Neural progenitor cell (in vitro differentiated cells): ENCODE measurements at regions not wholly inside any gene's neighbourhood (a gene's known extent, or its start where the extent isn't known, plus 50 kb on each side); places are given as distances from the start of the nearest gene placed in this dataset.

ENCODE experiments used
- EZH2 ChIP-seq: fragments of 200-600 bp; sonication (generic); IDR thresholded peaks from 2 replicates; pipeline ENCODE4 v1.6.1; 2017; ENCODE audit warnings: antibody characterized with exemption, mild to moderate bottlenecking, moderate library complexity
- TF ChIP-seq, protein P1 (sequence below): fragments of 200-600 bp; sonication (generic); IDR thresholded peaks from 2 replicates; pipeline ENCODE4 v1.5.1; 2017; ENCODE audit warnings: antibody characterized with exemption, mild to moderate bottlenecking

DNA sequence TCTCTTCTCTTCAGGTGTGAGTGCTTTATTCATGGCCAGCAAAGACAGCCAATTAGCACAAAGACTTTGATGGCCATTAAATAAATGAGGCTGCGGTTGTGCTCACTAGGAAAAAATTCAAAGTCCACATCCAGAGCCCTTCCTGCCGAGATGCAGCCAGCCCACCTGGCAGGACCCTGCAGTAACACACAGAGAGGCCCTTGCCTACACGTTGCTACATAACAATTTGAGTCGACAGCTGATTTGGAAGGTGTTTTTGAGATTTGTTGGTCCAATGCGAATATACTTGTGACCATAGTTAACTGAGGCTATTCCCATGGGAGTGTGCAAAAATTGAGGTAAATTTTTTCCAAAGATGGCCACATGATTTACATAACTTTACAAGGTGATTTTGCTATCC, 605.4 kb upstream of the HTR1E start:
- no peak for TF ChIP-seq EZH2
- TF ChIP-seq, protein P1, sequence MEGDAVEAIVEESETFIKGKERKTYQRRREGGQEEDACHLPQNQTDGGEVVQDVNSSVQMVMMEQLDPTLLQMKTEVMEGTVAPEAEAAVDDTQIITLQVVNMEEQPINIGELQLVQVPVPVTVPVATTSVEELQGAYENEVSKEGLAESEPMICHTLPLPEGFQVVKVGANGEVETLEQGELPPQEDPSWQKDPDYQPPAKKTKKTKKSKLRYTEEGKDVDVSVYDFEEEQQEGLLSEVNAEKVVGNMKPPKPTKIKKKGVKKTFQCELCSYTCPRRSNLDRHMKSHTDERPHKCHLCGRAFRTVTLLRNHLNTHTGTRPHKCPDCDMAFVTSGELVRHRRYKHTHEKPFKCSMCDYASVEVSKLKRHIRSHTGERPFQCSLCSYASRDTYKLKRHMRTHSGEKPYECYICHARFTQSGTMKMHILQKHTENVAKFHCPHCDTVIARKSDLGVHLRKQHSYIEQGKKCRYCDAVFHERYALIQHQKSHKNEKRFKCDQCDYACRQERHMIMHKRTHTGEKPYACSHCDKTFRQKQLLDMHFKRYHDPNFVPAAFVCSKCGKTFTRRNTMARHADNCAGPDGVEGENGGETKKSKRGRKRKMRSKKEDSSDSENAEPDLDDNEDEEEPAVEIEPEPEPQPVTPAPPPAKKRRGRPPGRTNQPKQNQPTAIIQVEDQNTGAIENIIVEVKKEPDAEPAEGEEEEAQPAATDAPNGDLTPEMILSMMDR, result no peak
